Trophoblast cell (in vitro differentiated cells and primary cell): ENCODE measurements at regions not wholly inside any gene's neighbourhood (a gene's known extent, or its start where the extent isn't known, plus 50 kb on each side); places are given as distances from the start of the nearest gene placed in this dataset.

Experiments
- DNase-seq, 2 donors: peaks; one replicate each; pipeline ENCODE4 v3.0.0-alpha.2; 2016
- H2AFZ ChIP-seq: 2 replicates; pipeline ENCODE4 v1.6.1; 2013; ENCODE audit warnings: low read length, moderate library complexity, mild to moderate bottlenecking; ENCODE audit not compliant: insufficient read depth, poor library complexity
- H2AK5ac ChIP-seq: 2 replicates; pipeline ENCODE4 v1.6.1; 2013; ENCODE audit warnings: mild to moderate bottlenecking, low read length
- H2BK120ac ChIP-seq: 2 replicates; pipeline ENCODE4 v1.6.1; 2013; ENCODE audit warnings: low read length, mild to moderate bottlenecking, moderate library complexity; ENCODE audit not compliant: insufficient read depth, poor library complexity
- H2BK12ac ChIP-seq: 2 replicates; pipeline ENCODE4 v1.6.1; 2013; ENCODE audit warnings: mild to moderate bottlenecking, low read length, moderate library complexity
- H2BK5ac ChIP-seq: 2 replicates; pipeline ENCODE4 v1.6.1; 2013; ENCODE audit warnings: low read length, low read depth, moderate library complexity, mild to moderate bottlenecking; ENCODE audit not compliant: poor library complexity
- H3K14ac ChIP-seq: 2 replicates; pipeline ENCODE4 v1.6.1; 2013; ENCODE audit warnings: mild to moderate bottlenecking, low read length
- H3K18ac ChIP-seq: 2 replicates; pipeline ENCODE4 v1.6.1; 2013; ENCODE audit warnings: mild to moderate bottlenecking, low read length
- H3K23ac ChIP-seq: 2 replicates; pipeline ENCODE4 v1.6.1; 2013; ENCODE audit warnings: low read length
- H3K27ac ChIP-seq: 2 replicates; pipeline ENCODE4 v1.5.1; 2013; ENCODE audit warnings: low read depth, mild to moderate bottlenecking, inconsistent platforms, low read length, moderate library complexity
- H3K27me3 ChIP-seq: 2 replicates; pipeline ENCODE4 v1.6.1; 2013; ENCODE audit warnings: inconsistent platforms, mild to moderate bottlenecking, low read length, moderate library complexity; ENCODE audit not compliant: insufficient read depth
- H3K36me3 ChIP-seq, 2 experiments: 1 replicate in 1 of 2; 2 replicates in 1 of 2; pipeline ENCODE4 v1.6.1; 2013; ENCODE audit warnings: low read length in 2 of 2, mild to moderate bottlenecking in 2 of 2, moderate library complexity in 1 of 2; ENCODE audit not compliant: insufficient read depth in 2 of 2, control insufficient read depth in 1 of 2
- H3K4ac ChIP-seq: 2 replicates; pipeline ENCODE4 v1.6.1; 2013; ENCODE audit warnings: low read depth, mild to moderate bottlenecking, low read length, moderate library complexity
- H3K4me1 ChIP-seq, 2 experiments: 1 replicate in 1 of 2; 2 replicates in 1 of 2; pipeline ENCODE4 v1.6.1; 2013; ENCODE audit warnings: low read length in 2 of 2, mild to moderate bottlenecking in 2 of 2, moderate library complexity in 1 of 2; ENCODE audit not compliant: insufficient read depth in 2 of 2, control insufficient read depth in 1 of 2
- H3K4me2 ChIP-seq: 2 replicates; pipeline ENCODE4 v1.6.1; 2013; ENCODE audit warnings: inconsistent platforms, mild to moderate bottlenecking, low read length, moderate library complexity
- H3K4me3 ChIP-seq: 2 replicates; pipeline ENCODE4 v1.5.1; 2013; ENCODE audit warnings: mild to moderate bottlenecking, low read depth, low read length, inconsistent platforms
- H3K79me1 ChIP-seq: one replicate; pipeline ENCODE4 v1.6.1; 2013; ENCODE audit warnings: low read length
- H3K79me2 ChIP-seq: 2 replicates; pipeline ENCODE4 v1.6.1; 2013; ENCODE audit warnings: low read length, mild to moderate bottlenecking; ENCODE audit not compliant: control insufficient read depth, insufficient read depth, poor library complexity
- H3K9ac ChIP-seq: 2 replicates; pipeline ENCODE4 v1.6.1; 2013; ENCODE audit warnings: mild to moderate bottlenecking, low read length
- H3K9me3 ChIP-seq: 2 replicates; pipeline ENCODE4 v1.6.1; 2013; ENCODE audit warnings: low read depth, mild to moderate bottlenecking, control low read depth, inconsistent platforms, low read length; ENCODE audit not compliant: insufficient read depth
- H4K12ac ChIP-seq: 2 replicates; pipeline ENCODE4 v1.6.1; 2013; ENCODE audit warnings: low read depth, mild to moderate bottlenecking, low read length, moderate library complexity
- H4K8ac ChIP-seq: 2 replicates; pipeline ENCODE4 v1.6.1; 2013; ENCODE audit warnings: low read depth, mild to moderate bottlenecking, low read length, moderate library complexity
- H4K91ac ChIP-seq: one replicate; pipeline ENCODE4 v1.6.1; 2013; ENCODE audit warnings: low read depth, mild to moderate bottlenecking, low read length, moderate library complexity
- WGBS: extraction: QIAGEN DNeasy Blood & Tissue Kit; methylation state at CpG from one replicate; pipeline ENCODE4 v1.1.7; 2013; ENCODE audit warnings: missing lambda C conversion rate; ENCODE audit not compliant: insufficient read length, insufficient coverage; ENCODE audit errors: extremely low coverage; 5-methylcytosine and 5-hydroxymethylcytosine counted together

DNA sequence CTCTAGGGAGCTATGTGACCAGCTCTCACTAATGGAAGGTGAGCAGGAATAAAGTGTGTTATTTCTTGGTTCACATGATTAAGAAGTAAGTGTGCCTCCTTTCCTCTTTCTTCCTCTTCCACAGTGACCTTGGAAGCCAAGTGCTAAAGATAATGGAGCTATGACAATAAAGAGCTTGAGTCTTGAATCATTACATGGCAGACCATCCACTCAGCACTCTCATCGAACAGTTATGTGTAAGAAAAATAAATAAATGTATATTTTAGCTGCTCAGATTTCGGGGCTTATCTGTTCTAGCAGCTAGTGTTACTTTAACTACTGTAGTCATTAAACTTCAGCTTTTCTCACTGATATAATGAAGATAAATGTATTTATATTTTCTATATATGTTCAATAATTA lies 72.9 kb downstream of the HDGFL1 start:
- H2BK5ac ChIP-seq, result no peak overlapping the region
- H3K14ac ChIP-seq, result no peak overlapping the region
- H3K9me3 ChIP-seq, result no peaks in the 10 kb centered on the region
- H3K27me3 ChIP-seq, result no peaks in the 10 kb centered on the region
- no peak overlapping the region for H2BK12ac ChIP-seq
- H4K8ac ChIP-seq, result no peak overlapping the region
- H3K27ac ChIP-seq, result no peak overlapping the region
- H3K36me3 ChIP-seq, result no peaks in the 10 kb centered on the region
- WGBS, result no CpG with 5 or more reads among the region's 2 CpGs
- no peak overlapping the region for H4K12ac ChIP-seq
- H4K91ac ChIP-seq, result no peak overlapping the region
- H3K4ac ChIP-seq, result no peak overlapping the region
- H2AK5ac ChIP-seq, result no peak overlapping the region
- no peak for DNase-seq
- H3K4me1 ChIP-seq, result no peaks in the 10 kb centered on the region
- no peak overlapping the region for H2AFZ ChIP-seq
- H3K79me2 ChIP-seq, result no peaks in the 10 kb centered on the region
- no peak overlapping the region for H2BK120ac ChIP-seq
- H3K23ac ChIP-seq, result no peak overlapping the region
- no peak overlapping the region for H3K9ac ChIP-seq
- no peak overlapping the region for H3K4me3 ChIP-seq
- H3K4me2 ChIP-seq, result no peak overlapping the region
- H3K18ac ChIP-seq, result no peak overlapping the region
- H3K79me1 ChIP-seq, result no peaks in the 10 kb centered on the region

DNA sequence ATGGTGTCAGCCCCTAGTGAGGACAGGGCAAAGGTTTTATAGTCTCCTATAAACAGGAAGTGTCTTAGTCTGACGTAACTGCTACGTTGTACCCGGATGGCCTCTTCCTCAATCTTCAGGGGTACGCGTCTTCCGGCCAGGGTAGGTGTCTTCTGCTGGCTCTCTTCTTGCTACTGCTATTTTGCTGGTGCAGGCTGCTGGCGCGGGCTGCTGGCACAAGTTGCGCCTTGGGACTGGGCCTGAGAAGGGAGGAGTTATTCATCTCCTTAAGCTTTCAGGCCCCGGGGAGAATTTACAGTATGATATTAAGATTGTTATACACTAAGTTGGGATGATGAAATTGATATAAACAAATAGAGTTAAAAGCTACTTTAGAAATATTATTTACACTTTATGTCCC lies 74.4 kb downstream of the HDGFL1 start:
- no peak overlapping the region for H4K91ac ChIP-seq
- no peak overlapping the region for H4K12ac ChIP-seq
- H4K8ac ChIP-seq, result no peak overlapping the region
- no peak for DNase-seq
- H3K27me3 ChIP-seq, result no peaks in the 10 kb centered on the region
- no peak overlapping the region for H2BK120ac ChIP-seq
- no peak overlapping the region for H3K4me3 ChIP-seq
- no peaks in the 10 kb centered on the region for H3K9me3 ChIP-seq
- H3K4ac ChIP-seq, result no peak overlapping the region
- H3K9ac ChIP-seq, result no peak overlapping the region
- H3K27ac ChIP-seq, result no peak overlapping the region
- no peak overlapping the region for H3K18ac ChIP-seq
- no peaks in the 10 kb centered on the region for H3K36me3 ChIP-seq
- no peak overlapping the region for H2AFZ ChIP-seq
- H3K4me1 ChIP-seq, result no peaks in the 10 kb centered on the region
- no peak overlapping the region for H2AK5ac ChIP-seq
- H2BK12ac ChIP-seq, result peak overlapping the region; percentile 15
- no peaks in the 10 kb centered on the region for H3K79me2 ChIP-seq
- no peak overlapping the region for H3K4me2 ChIP-seq
- H3K14ac ChIP-seq, result no peak overlapping the region
- H2BK5ac ChIP-seq, result no peak overlapping the region
- whole genome bisulfite sequencing, result no CpG with 5 or more reads among the region's 10 CpGs
- H3K23ac ChIP-seq, result no peak overlapping the region
- H3K79me1 ChIP-seq, result no peaks in the 10 kb centered on the region

DNA sequence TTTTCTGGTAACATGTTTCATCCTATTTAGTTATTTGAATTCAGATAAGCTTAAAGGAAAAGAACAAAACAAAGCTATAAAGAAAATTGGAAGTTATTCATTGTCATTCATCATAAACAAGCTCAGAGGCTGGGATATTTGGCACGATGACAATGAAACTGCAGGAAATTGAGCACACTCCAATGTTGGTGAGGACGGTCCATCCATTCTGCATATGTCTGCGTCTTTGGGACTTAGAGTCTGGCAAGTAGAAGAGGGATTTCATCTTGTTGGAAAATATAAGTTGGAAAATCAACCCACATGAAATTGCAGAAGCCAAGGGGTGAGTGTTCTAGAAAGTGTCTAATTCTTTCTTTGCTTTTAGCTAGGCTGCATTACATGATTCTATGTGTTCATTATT lies 78.4 kb downstream of the HDGFL1 start:
- no peak overlapping the region for H3K9ac ChIP-seq
- H2BK5ac ChIP-seq, result no peak overlapping the region
- no peak overlapping the region for H3K4me2 ChIP-seq
- H3K4me3 ChIP-seq, result no peak overlapping the region
- H3K23ac ChIP-seq, result no peak overlapping the region
- no peaks in the 10 kb centered on the region for H3K27me3 ChIP-seq
- no peaks in the 10 kb centered on the region for H3K9me3 ChIP-seq
- H2BK120ac ChIP-seq, result no peak overlapping the region
- no peak overlapping the region for H3K4ac ChIP-seq
- no CpG with 5 or more reads among the region's 3 CpGs for WGBS
- H3K79me2 ChIP-seq, result no peaks in the 10 kb centered on the region
- H3K79me1 ChIP-seq, result no peaks in the 10 kb centered on the region
- H3K14ac ChIP-seq, result no peak overlapping the region
- no peak overlapping the region for H3K27ac ChIP-seq
- H4K91ac ChIP-seq, result no peak overlapping the region
- no peaks in the 10 kb centered on the region for H3K36me3 ChIP-seq
- H4K8ac ChIP-seq, result no peak overlapping the region
- H3K18ac ChIP-seq, result no peak overlapping the region
- H2BK12ac ChIP-seq, result no peak overlapping the region
- no peaks in the 10 kb centered on the region for H3K4me1 ChIP-seq
- H2AFZ ChIP-seq, result no peak overlapping the region
- no peak overlapping the region for H4K12ac ChIP-seq
- H2AK5ac ChIP-seq, result no peak overlapping the region
- no peak for DNase-seq

DNA sequence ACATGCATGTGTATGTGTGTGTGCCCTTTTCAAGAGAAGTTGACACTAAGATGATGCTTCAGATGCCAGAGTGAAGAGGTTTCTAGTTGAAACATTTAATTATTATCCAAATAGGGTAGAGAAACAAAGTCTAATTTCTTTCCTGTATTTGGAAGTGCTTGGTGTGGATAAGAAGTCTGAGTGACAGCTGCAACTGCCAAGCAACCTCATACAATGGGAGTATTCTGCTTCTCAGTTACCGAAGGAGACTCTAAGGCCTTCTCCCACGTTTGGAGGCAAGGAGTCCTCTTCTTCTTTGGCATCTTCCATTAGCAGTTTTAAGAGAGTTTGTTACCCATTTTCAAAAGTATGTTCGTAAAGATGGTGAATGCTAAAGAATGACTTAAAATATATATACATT lies 82.4 kb downstream of the HDGFL1 start:
- Histone ChIP-seq H4K12ac (no peak overlapping the region), H2BK12ac (no peak overlapping the region), H3K27ac (no peak overlapping the region), H3K79me2 (no peaks in the 10 kb centered on the region), H3K4me1 (no peaks in the 10 kb centered on the region), H2BK5ac (no peak overlapping the region), H4K8ac (no peak overlapping the region), H3K9me3 (no peaks in the 10 kb centered on the region), H4K91ac (no peak overlapping the region), H3K4ac (no peak overlapping the region), H2AK5ac (no peak overlapping the region), H3K4me2 (no peak overlapping the region), H3K14ac (no peak overlapping the region), H2AFZ (no peak overlapping the region), H3K18ac (no peak overlapping the region), H3K9ac (no peak overlapping the region), H3K23ac (no peak overlapping the region), H2BK120ac (no peak overlapping the region), H3K79me1 (no peaks in the 10 kb centered on the region), H3K27me3 (no peaks in the 10 kb centered on the region), H3K36me3 (no peaks in the 10 kb centered on the region), H3K4me3 (no peak overlapping the region)
- no peak for DNase-seq
- WGBS, result no CpG with 5 or more reads among the region's 3 CpGs
